SK-N-SH (cell line): ENCODE measurements at regions not wholly inside any gene's neighbourhood (a gene's known extent, or its start where the extent isn't known, plus 50 kb on each side); places are given as distances from the start of the nearest gene placed in this dataset.

ENCODE experiments used
- CTCF ChIP-seq: fragments of 200-600 bp; sonication (generic); IDR thresholded peaks from 2 replicates; pipeline ENCODE4 v1.6.1; 2017; ENCODE audit warnings: antibody characterized with exemption, mild to moderate bottlenecking, moderate library complexity
- EP300 ChIP-seq, 2 experiments: IDR thresholded peaks; 2 replicates each; pipeline versions ENCODE4 v1.4.0 to v1.6.1; 2012; ENCODE audit warnings: borderline replicate concordance in 1 of 2, low read depth in 1 of 2, low read length in 1 of 2
- EZH2phosphoT487 ChIP-seq: fragments of 200-600 bp; sonication (generic); IDR thresholded peaks from 2 replicates; pipeline ENCODE4 v1.6.1; 2017; ENCODE audit warnings: low read depth, mixed run types, mild to moderate bottlenecking, antibody characterized with exemption, moderate library complexity, borderline replicate concordance
- RAD21 ChIP-seq: IDR thresholded peaks from 2 replicates; pipeline ENCODE4 v1.6.1; 2012; ENCODE audit warnings: mild to moderate bottlenecking, low read length

- TF ChIP-seq EZH2phosphoT487 (no peak), CTCF (no peak), EP300 (IDR thresholded peaks at IDR 0.05; ENCODE audit: borderline replicate concordance in 1 of 2, low read depth in 1 of 2, low read length in 1 of 2) (no peak), RAD21 (no peak)
Measured at GRCh38 chr18:79611040-79611681, 68.4 kb upstream of the CTDP1 start.
